ENCODE measurements at regions not wholly inside any gene's neighbourhood (a gene's known extent, or its start where the extent isn't known, plus 50 kb on each side); places are given as distances from the start of the nearest gene placed in this dataset.

DNA sequence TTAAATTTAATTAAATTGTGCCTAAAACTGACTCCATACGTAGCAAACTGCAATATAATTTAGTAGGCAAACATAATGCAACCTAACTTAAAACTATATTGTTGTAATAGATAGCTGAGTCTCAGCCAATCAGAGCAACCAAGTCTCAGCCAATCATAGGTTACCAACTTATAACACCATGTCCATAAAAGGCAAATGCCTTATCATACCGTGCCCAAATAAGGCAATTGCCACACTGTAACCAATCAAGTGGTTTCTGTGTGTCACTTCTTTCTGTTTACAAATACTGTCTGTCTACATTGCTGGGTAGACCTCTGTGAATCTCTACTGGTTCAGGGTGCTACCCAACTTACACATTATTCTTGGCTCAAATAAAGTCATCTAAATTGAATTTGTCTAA, 728.4 kb upstream of the EPHA6 start:
- no peak for DNase-seq (ENCODE audit: low read depth)

DNA sequence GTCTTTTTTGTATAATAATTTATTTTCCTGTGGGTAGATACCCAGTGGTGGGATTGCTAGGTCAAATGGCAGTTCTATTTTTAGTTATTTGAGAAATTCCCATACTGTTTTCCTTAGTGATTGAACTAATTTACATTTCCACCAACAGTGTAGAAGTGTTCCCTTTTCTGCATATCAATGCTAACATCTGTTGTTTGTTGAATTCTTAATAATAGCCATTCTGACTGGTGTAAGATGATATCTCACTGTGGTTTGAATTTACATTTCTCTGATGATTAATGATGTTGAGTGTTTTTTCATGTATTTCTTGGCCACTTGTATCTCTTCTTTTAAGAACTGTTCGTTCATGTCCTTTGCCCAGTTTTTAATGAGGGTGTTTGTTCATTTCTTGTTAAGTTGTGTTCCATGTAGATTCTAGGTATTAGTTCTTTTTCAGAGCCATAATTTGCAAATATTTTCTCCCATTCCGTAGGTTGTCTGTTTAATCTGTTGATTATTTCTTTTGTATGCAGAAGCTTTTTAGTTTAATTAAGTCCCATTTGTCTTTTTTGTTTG, 713.3 kb upstream of the EPHA6 start:
- H3K4me3 ChIP-seq (ENCODE audit: low read depth, low read length) = no peak overlapping the region
- DNase-seq (ENCODE audit: low read depth) = no peak
- TF ChIP-seq, protein P1, sequence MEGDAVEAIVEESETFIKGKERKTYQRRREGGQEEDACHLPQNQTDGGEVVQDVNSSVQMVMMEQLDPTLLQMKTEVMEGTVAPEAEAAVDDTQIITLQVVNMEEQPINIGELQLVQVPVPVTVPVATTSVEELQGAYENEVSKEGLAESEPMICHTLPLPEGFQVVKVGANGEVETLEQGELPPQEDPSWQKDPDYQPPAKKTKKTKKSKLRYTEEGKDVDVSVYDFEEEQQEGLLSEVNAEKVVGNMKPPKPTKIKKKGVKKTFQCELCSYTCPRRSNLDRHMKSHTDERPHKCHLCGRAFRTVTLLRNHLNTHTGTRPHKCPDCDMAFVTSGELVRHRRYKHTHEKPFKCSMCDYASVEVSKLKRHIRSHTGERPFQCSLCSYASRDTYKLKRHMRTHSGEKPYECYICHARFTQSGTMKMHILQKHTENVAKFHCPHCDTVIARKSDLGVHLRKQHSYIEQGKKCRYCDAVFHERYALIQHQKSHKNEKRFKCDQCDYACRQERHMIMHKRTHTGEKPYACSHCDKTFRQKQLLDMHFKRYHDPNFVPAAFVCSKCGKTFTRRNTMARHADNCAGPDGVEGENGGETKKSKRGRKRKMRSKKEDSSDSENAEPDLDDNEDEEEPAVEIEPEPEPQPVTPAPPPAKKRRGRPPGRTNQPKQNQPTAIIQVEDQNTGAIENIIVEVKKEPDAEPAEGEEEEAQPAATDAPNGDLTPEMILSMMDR (IDR thresholded peaks at IDR 0.05; ENCODE audit: low read depth, low read length, missing control alignments) = no peak

More for the DNA sequence above, 728.4 kb upstream of the EPHA6 start:
- no peak overlapping the region for H3K4me3 ChIP-seq (ENCODE audit: low read depth, low read length)
- TF ChIP-seq, protein P1 (IDR thresholded peaks at IDR 0.05; ENCODE audit: low read depth, low read length, missing control alignments) = no peak

DNA sequence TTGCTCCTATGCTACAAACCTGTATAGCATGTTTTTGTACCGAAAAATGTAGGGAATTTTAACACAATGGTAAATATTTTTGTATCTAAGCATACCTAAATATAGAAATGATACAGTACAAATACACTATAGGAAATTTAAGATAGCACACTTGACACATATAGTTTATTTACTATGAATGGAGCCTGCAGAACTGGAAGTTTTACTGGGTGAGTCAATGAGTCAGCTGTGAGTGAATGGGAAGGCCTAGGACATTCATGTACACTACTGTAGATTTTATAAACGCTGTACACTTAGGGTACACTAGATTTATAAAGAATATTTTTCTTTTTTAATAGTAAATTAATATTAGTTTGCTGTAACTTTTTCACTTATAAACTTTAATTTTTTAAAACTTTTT, 707.7 kb upstream of the EPHA6 start:
- no peak overlapping the region for H3K4me3 ChIP-seq (ENCODE audit: low read depth, low read length)

More for the DNA sequence above, 707.7 kb upstream of the EPHA6 start:
- TF ChIP-seq, protein P1 (IDR thresholded peaks at IDR 0.05; ENCODE audit: low read depth, low read length, missing control alignments) = no peak
- no peak for DNase-seq (ENCODE audit: low read depth)
